GM12865 (cell line): ENCODE measurements at regions not wholly inside any gene's neighbourhood (a gene's known extent, or its start where the extent isn't known, plus 50 kb on each side); places are given as distances from the start of the nearest gene placed in this dataset.

Source experiments
- DNase-seq: peaks from one replicate; pipeline ENCODE4 v3.0.0; 2010; ENCODE audit warnings: low read depth
- H3K4me3 ChIP-seq: 2 replicates; pipeline ENCODE4 v1.5.1; 2011; ENCODE audit warnings: mild to moderate bottlenecking, low read depth, low read length, control low read depth
- CTCF ChIP-seq: IDR thresholded peaks from 2 replicates; pipeline ENCODE4 v1.5.1; 2011; ENCODE audit warnings: low read length, control low read depth, low read depth, inconsistent platforms; ENCODE audit not compliant: insufficient read depth; ENCODE audit errors: missing control alignments

- TF ChIP-seq CTCF, result no peak
- DNase-seq, result no peak
- no peak overlapping the region for H3K4me3 ChIP-seq
These were observed 963.1 kb downstream of the RPA4 start for GRCh38 chrX:97846718-97847237.

- H3K4me3 ChIP-seq, result no peak overlapping the region
- no peak for DNase-seq
- no peak for TF ChIP-seq CTCF
These were observed 964.4 kb downstream of the RPA4 start for GRCh38 chrX:97847885-97848679.

GRCh38 chrX:97849951-97850350, 966.2 kb downstream of the RPA4 start:
- DNase-seq, result no peak
- TF ChIP-seq CTCF, result no peak
- H3K4me3 ChIP-seq, result no peak overlapping the region

- no peak overlapping the region for H3K4me3 ChIP-seq
- DNase-seq, result no peak
- TF ChIP-seq CTCF, result no peak
These were observed 967.2 kb downstream of the RPA4 start for GRCh38 chrX:97850911-97851310.

GRCh38 chrX:97854086-97854485, 970.4 kb downstream of the RPA4 start:
- no peak overlapping the region for H3K4me3 ChIP-seq
- no peak for DNase-seq
- no peak for TF ChIP-seq CTCF

GRCh38 chrX:97858592-97858991, 974.9 kb downstream of the RPA4 start:
- DNase-seq, result no peak

More at GRCh38 chrX:97858592-97858991, 974.9 kb downstream of the RPA4 start:
- H3K4me3 ChIP-seq, result no peak overlapping the region
- TF ChIP-seq CTCF, result no peak
